ENCODE measurements at regions not wholly inside any gene's neighbourhood (a gene's known extent, or its start where the extent isn't known, plus 50 kb on each side); places are given as distances from the start of the nearest gene placed in this dataset.
"Not testable (repeated sequence)": the region's sequence is repeated elsewhere in the genome, so short reads cannot be mapped to it uniquely, and the experiment has no call there.

GRCh38 chr14:106027759-106028158 is 501.4 kb downstream of the TMEM121 start:
- BruUV-seq (replicated peaks); H2AFZ ChIP-seq (ENCODE audit: low read length); H3K9me3 ChIP-seq (ENCODE audit: low read length); DNase-seq (ENCODE audit: low spot score); CTCF ChIA-PET (ENCODE audit: low intra/inter-chr PET ratio, low total read pairs); FAIRE-seq; H3K79me2 ChIP-seq (ENCODE audit: insufficient read depth, low read length); ATAC-seq; in situ Hi-C loops (cut with HindIII; ENCODE audit: extremely low pct_ligation_motif_present, low pct_unique_long_range_greater_than_20kb); H3K4me3 ChIP-seq (replicated peaks in 1 of 3; ENCODE audit: insufficient read depth in 1 of 3, low read depth in 2 of 3, low read length in 3 of 3); H3K9ac ChIP-seq (ENCODE audit: insufficient read depth, low read depth, low read length); H3K4me1 ChIP-seq (ENCODE audit: insufficient read depth, low read length); H3K36me3 ChIP-seq (replicated peaks in 1 of 2; ENCODE audit: control insufficient read depth in 1 of 2, insufficient read depth in 2 of 2, low read length in 2 of 2); H4K20me1 ChIP-seq (ENCODE audit: insufficient read depth, low read length); intact Hi-C loops (cut with micrococcal nuclease; ENCODE audit: unreplicated experiment); POLR2A ChIA-PET; H3K27ac ChIP-seq (ENCODE audit: extremely low read length, insufficient read depth, low read length); H3K4me2 ChIP-seq (ENCODE audit: low read depth, low read length): not testable (repeated sequence)
- 4% methylated on average over 6 of the region's 6 CpGs for WGBS (ENCODE audit: low lambda C conversion rate)
- H3K27me3 ChIP-seq (ENCODE audit: control insufficient read depth in 1 of 2, insufficient read depth in 2 of 2, low read length in 2 of 2) = peaks cover 0 to 23% of the 10 kb centered on the region in 2 experiments; a peak in 4 of 5 replicates

- Histone ChIP-seq H4K20me1 (ENCODE audit: insufficient read depth, low read length) (no peaks in the 10 kb centered on the region), H3K9ac (ENCODE audit: insufficient read depth, low read depth, low read length) (no peak overlapping the region), H3K27ac (ENCODE audit: extremely low read length, insufficient read depth, low read length) (no peak overlapping the region), H3K4me3 (replicated peaks in 1 of 3; ENCODE audit: insufficient read depth in 1 of 3, low read depth in 2 of 3, low read length in 3 of 3) (no peak overlapping the region), H3K4me2 (ENCODE audit: low read depth, low read length) (no peak overlapping the region), H2AFZ (ENCODE audit: low read length) (no peak overlapping the region), H3K4me1 (ENCODE audit: insufficient read depth, low read length) (no peaks in the 10 kb centered on the region), H3K79me2 (ENCODE audit: insufficient read depth, low read length) (no peaks in the 10 kb centered on the region), H3K27me3 (ENCODE audit: control insufficient read depth in 1 of 2, insufficient read depth in 2 of 2, low read length in 2 of 2) (peaks cover 0 to 33% of the 10 kb centered on the region in 2 experiments; a peak in 4 of 5 replicates), H3K9me3 (ENCODE audit: low read length) (no peaks in the 10 kb centered on the region), H3K36me3 (replicated peaks in 1 of 2; ENCODE audit: control insufficient read depth in 1 of 2, insufficient read depth in 2 of 2, low read length in 2 of 2) (no peaks in the 10 kb centered on the region)
- no TSS peak for BruUV-seq (replicated peaks)
- intact Hi-C loops (cut with micrococcal nuclease; ENCODE audit: unreplicated experiment) = no loop called here
- TF ChIP-seq HHEX (CRISPR knock-in tag; IDR thresholded peaks at IDR 0.05) (no peak), ZFP90 (CRISPR knock-in tag; IDR thresholded peaks at IDR 0.05; ENCODE audit: borderline replicate concordance) (no peak), FLYWCH1 (CRISPR knock-in tag; IDR thresholded peaks at IDR 0.05) (no peak)
- CTCF ChIA-PET (ENCODE audit: low intra/inter-chr PET ratio, low total read pairs) = no interaction called here
- DNase-seq (ENCODE audit: low spot score) (no peak), ATAC-seq (no peak), FAIRE-seq (no peak)
- in situ Hi-C loops (cut with HindIII; ENCODE audit: extremely low pct_ligation_motif_present, low pct_unique_long_range_greater_than_20kb) = no loop called here
- WGBS (ENCODE audit: low lambda C conversion rate) = 25% methylated on average over 4 of the region's 4 CpGs
- POLR2A ChIA-PET = no interaction called here
Observed at GRCh38 chr14:106029959-106030358, 503.6 kb downstream of the TMEM121 start.

- Histone ChIP-seq H4K20me1 (ENCODE audit: insufficient read depth, low read length) (no peaks in the 10 kb centered on the region), H3K9ac (ENCODE audit: insufficient read depth, low read depth, low read length) (no peak overlapping the region), H3K4me1 (ENCODE audit: insufficient read depth, low read length) (no peaks in the 10 kb centered on the region), H3K9me3 (ENCODE audit: low read length) (no peaks in the 10 kb centered on the region), H3K4me2 (ENCODE audit: low read depth, low read length) (no peak overlapping the region), H3K27me3 (ENCODE audit: control insufficient read depth in 1 of 2, insufficient read depth in 2 of 2, low read length in 2 of 2) (peaks cover 0 to 14% of the 10 kb centered on the region in 2 experiments; a peak in 2 of 5 replicates), H3K36me3 (replicated peaks in 1 of 2; ENCODE audit: control insufficient read depth in 1 of 2, insufficient read depth in 2 of 2, low read length in 2 of 2) (no peaks in the 10 kb centered on the region), H2AFZ (ENCODE audit: low read length) (no peak overlapping the region), H3K4me3 (replicated peaks in 1 of 3; ENCODE audit: insufficient read depth in 1 of 3, low read depth in 2 of 3, low read length in 3 of 3) (no peak overlapping the region), H3K27ac (ENCODE audit: extremely low read length, insufficient read depth, low read length) (no peak overlapping the region), H3K79me2 (ENCODE audit: insufficient read depth, low read length) (no peaks in the 10 kb centered on the region)
- ATAC-seq (peak; percentile 60; the same call in 2 of the 3 replicates), FAIRE-seq (no peak), DNase-seq (ENCODE audit: low spot score) (no peak)
- POLR2A ChIA-PET = no interaction called here
- no TSS peak for BruUV-seq (replicated peaks)
- CTCF ChIA-PET (ENCODE audit: low intra/inter-chr PET ratio, low total read pairs) = no interaction called here
- 31% methylated on average over 6 of the region's 6 CpGs for whole genome bisulfite sequencing (ENCODE audit: low lambda C conversion rate)
- intact Hi-C loops (cut with micrococcal nuclease; ENCODE audit: unreplicated experiment) = no loop called here
- in situ Hi-C loops (cut with HindIII; ENCODE audit: extremely low pct_ligation_motif_present, low pct_unique_long_range_greater_than_20kb) = no loop called here
- TF ChIP-seq GABPA (IDR thresholded peaks at IDR 0.05; ENCODE audit: low read depth, low read length) = no peak
- no peak for TF ChIP-seq GABPA (CRISPR knock-in tag; IDR thresholded peaks at IDR 0.05; ENCODE audit: low read depth)
- no peak for TF ChIP-seq CCDC6 (CRISPR knock-in tag; IDR thresholded peaks at IDR 0.05)
- TF ChIP-seq ZMAT3 (CRISPR knock-in tag; conservative IDR thresholded peaks at IDR 0.05) = no peak
- TF ChIP-seq NCOA5 (CRISPR knock-in tag; IDR thresholded peaks at IDR 0.05) = no peak
- TF ChIP-seq DRAP1 (CRISPR knock-in tag; IDR thresholded peaks at IDR 0.05) = no peak
- TF ChIP-seq ZFP36 (IDR thresholded peaks at IDR 0.05; ENCODE audit: borderline replicate concordance, low read depth, low read length, partially characterized antibody) = no peak
- no peak for TF ChIP-seq ZNF629 (CRISPR knock-in tag; conservative IDR thresholded peaks at IDR 0.05)
- TF ChIP-seq FUBP1 (CRISPR knock-in tag; IDR thresholded peaks at IDR 0.05; ENCODE audit: borderline replicate concordance) = no peak
Observed at GRCh38 chr14:106037380-106037779, 511.0 kb downstream of the TMEM121 start.

Data from HepG2 (cell line).